Effector memory CD8-positive, alpha-beta T cell (primary cell): ENCODE measurements at regions not wholly inside any gene's neighbourhood (a gene's known extent, or its start where the extent isn't known, plus 50 kb on each side); places are given as distances from the start of the nearest gene placed in this dataset.

Experiments used
- ATAC-seq: fragments of 150-1000 bp; cut with Tn5 transposase; replicated peaks from 2 replicates; pipeline ENCODE4 v1.10.0; 2021; ENCODE audit warnings: mild to moderate bottlenecking, moderate library complexity
- DNase-seq, 3 experiments: peaks; one replicate each; pipeline ENCODE4 v3.0.0; 2021
- H3K27ac Mint-ChIP-seq, 2 donors: one replicate each; pipeline ENCODE4 v1.8.0; 2022; ENCODE audit warnings: mild to moderate bottlenecking in 2 of 2, mixed read lengths in 2 of 2, moderate library complexity in 2 of 2
- H3K27me3 Mint-ChIP-seq, 2 donors: one replicate each; pipeline ENCODE4 v1.8.0; 2022; ENCODE audit warnings: mixed read lengths in 2 of 2
- H3K36me3 Mint-ChIP-seq: one replicate; pipeline ENCODE4 v1.8.0; 2022; ENCODE audit warnings: mild to moderate bottlenecking, moderate library complexity, mixed read lengths; ENCODE audit not compliant: insufficient read depth
- H3K4me1 Mint-ChIP-seq, 2 donors: one replicate each; pipeline ENCODE4 v1.8.0; 2022; ENCODE audit warnings: low read depth in 2 of 2, mixed read lengths in 2 of 2
- H3K4me3 Mint-ChIP-seq, 2 donors: one replicate each; pipeline ENCODE4 v1.8.0; 2022; ENCODE audit warnings: mild to moderate bottlenecking in 2 of 2, mixed read lengths in 2 of 2, moderate library complexity in 2 of 2
- H3K9me3 Mint-ChIP-seq, 2 donors: one replicate each; pipeline ENCODE4 v1.8.0; 2022; ENCODE audit warnings: mixed read lengths in 2 of 2

- Mint-ChIP-seq H3K4me3 (no peak overlapping the region), H3K4me1 (no peaks in the 10 kb centered on the region), H3K9me3 (peaks cover 5 to 7% of the 10 kb centered on the region in 2 donors), H3K27me3 (no peaks in the 10 kb centered on the region), H3K27ac (no peak overlapping the region), H3K36me3 (no peaks in the 10 kb centered on the region)
- DNase-seq (no peak), ATAC-seq (no peak)
Observed at GRCh38 chr17:52762794-52763167, 604.3 kb upstream of the CA10 start.

DNA sequence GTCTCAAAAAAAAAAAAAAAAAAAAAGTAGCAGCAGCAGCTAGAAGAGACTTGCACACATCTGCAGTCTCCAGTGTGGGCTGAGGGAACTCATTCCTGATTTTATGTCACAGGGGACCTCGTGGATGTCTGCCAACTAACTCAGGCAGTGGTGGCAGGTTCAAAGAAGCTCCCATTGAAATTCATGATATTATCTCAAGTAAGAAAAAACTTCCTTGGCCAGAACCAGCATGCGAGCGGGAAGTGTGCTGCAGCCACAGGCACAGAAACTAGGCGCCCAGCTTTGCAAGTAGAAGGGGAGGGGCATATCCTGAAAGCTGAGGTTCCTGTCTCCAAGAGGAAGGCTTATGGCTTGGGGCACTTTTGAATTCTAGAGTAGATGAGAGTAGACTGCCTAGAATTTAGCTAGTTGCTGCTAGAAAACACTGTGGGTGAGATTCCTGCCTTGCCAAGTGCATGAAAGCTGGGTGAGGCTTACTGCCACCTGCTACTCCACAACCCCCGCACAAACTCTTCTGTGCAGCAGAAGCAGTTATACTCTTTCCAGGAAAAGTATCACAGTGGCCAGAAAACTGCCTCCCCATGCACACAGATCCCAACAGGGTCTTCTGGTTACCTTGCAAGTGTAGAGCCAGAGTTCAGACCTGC lies 603.8 kb upstream of the CA10 start:
- Mint-ChIP-seq H3K9me3 (peaks cover 5 to 7% of the 10 kb centered on the region in 2 donors), H3K4me3 (no peak overlapping the region), H3K27ac (no peak overlapping the region), H3K4me1 (no peaks in the 10 kb centered on the region), H3K27me3 (no peaks in the 10 kb centered on the region), H3K36me3 (no peaks in the 10 kb centered on the region)
- no peak for DNase-seq
- no peak for ATAC-seq

DNA sequence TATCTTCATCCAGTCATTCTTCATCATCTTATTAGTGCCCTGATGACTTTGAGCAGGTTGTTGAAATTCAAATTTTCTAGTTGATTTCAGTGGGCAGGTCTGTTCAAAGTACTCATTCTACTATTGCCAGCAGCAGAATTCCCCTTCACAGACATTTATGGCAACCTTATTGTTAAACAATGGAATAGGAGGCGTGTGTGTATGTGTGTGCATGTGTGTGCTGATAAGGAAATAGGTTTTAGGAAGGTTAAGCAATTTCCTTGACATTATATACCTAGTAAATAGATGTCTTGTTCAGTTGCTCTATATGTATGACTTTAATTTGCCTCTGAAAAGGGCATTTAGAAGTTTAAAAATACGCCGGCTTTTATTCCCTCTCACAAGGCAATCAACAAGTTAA lies 601.4 kb upstream of the CA10 start:
- H3K27ac Mint-ChIP-seq: no peak overlapping the region
- DNase-seq (no peak), ATAC-seq (no peak)
- H3K36me3 Mint-ChIP-seq: no peaks in the 10 kb centered on the region
- H3K4me1 Mint-ChIP-seq: no peaks in the 10 kb centered on the region
- H3K27me3 Mint-ChIP-seq: no peaks in the 10 kb centered on the region
- peaks cover 5 to 7% of the 10 kb centered on the region in 2 donors for H3K9me3 Mint-ChIP-seq
- no peak overlapping the region for H3K4me3 Mint-ChIP-seq

DNA sequence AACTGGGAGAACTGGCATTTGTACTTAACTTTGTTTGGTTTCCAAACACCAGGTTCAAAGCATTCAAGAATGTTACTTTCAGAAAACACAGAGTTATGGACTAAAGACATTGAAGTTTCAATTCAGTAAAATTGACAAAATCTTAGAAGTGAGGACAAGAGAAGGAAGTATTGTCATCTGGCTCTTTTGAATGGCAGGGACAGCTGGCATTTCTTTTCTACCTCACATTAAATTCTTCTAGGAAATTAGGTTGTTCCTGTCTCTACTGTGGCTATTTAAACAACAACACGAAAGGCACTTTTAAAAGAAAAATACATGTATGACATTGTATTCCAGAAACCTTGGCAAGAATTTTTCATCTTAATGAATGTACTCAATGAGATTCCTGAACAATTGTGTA lies 600.0 kb upstream of the CA10 start:
- no peak overlapping the region for H3K27ac Mint-ChIP-seq
- DNase-seq: no peak
- no peak for ATAC-seq
- H3K4me3 Mint-ChIP-seq: no peak overlapping the region
- no peaks in the 10 kb centered on the region for H3K27me3 Mint-ChIP-seq
- H3K4me1 Mint-ChIP-seq: no peaks in the 10 kb centered on the region
- peaks cover 5 to 7% of the 10 kb centered on the region in 2 donors for H3K9me3 Mint-ChIP-seq
- no peaks in the 10 kb centered on the region for H3K36me3 Mint-ChIP-seq

- H3K36me3 Mint-ChIP-seq: no peaks in the 10 kb centered on the region
- H3K27ac Mint-ChIP-seq: no peak overlapping the region
- ATAC-seq (no peak), DNase-seq (no peak)
- no peak overlapping the region for H3K4me3 Mint-ChIP-seq
- H3K27me3 Mint-ChIP-seq: no peaks in the 10 kb centered on the region
- H3K4me1 Mint-ChIP-seq: no peaks in the 10 kb centered on the region
- H3K9me3 Mint-ChIP-seq: peaks cover 6 to 12% of the 10 kb centered on the region in 2 donors
Observed at GRCh38 chr17:52756746-52757145, 598.2 kb upstream of the CA10 start.

- H3K4me1 Mint-ChIP-seq: no peaks in the 10 kb centered on the region
- ATAC-seq (no peak), DNase-seq (no peak)
- no peak overlapping the region for H3K27ac Mint-ChIP-seq
- H3K4me3 Mint-ChIP-seq: no peak overlapping the region
- H3K9me3 Mint-ChIP-seq: peaks cover 6 to 15% of the 10 kb centered on the region in 2 donors
- H3K36me3 Mint-ChIP-seq: no peaks in the 10 kb centered on the region
- H3K27me3 Mint-ChIP-seq: no peaks in the 10 kb centered on the region
Observed at GRCh38 chr17:52754838-52755237, 596.3 kb upstream of the CA10 start.

DNA sequence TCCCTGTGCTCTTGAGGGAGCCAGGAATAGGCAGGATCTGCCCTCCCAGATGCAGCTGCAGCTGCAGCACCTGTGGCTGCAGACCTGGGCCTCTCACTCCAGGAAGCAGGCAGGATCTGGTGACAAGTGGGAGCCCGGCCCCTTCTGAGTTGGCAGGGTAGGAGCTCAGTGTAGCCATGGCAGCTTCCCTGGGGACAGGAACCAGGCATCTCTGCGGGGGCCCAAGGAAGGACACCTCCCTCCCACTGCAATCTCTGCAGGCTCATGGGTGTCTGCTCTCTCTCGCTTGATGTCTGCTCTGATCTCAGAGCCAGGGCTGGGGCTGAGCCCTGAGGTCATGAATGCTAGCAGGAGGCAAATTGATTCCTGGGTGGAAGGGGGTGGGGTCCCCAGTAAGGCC lies 592.5 kb upstream of the CA10 start:
- no peak overlapping the region for H3K4me3 Mint-ChIP-seq
- DNase-seq (no peak), ATAC-seq (no peak)
- H3K36me3 Mint-ChIP-seq: no peaks in the 10 kb centered on the region
- no peak overlapping the region for H3K27ac Mint-ChIP-seq
- no peaks in the 10 kb centered on the region for H3K4me1 Mint-ChIP-seq
- H3K27me3 Mint-ChIP-seq: no peaks in the 10 kb centered on the region
- peaks cover 1 to 9% of the 10 kb centered on the region in 2 donors for H3K9me3 Mint-ChIP-seq

DNA sequence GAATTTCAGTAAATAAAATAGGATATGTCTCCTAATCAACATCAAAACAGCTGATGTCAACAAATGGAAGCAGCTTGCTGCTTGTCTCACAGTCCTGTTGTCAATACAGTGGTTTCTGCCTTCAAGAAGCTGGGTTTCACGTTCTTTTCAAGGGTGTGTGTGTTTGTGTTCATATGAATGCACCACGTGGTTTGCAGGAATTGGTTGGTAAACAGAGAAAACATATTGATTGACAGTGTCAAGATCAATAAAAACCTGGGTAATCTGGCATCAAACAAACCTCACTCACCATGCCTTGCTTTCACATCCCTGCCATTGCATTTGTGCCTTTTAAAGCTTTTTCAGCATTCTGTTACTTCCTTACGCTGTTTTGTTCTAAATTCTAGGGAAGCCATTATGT lies 585.7 kb upstream of the CA10 start:
- H3K4me3 Mint-ChIP-seq: no peak overlapping the region
- no peaks in the 10 kb centered on the region for H3K27me3 Mint-ChIP-seq
- H3K4me1 Mint-ChIP-seq: no peaks in the 10 kb centered on the region
- no peak overlapping the region for H3K27ac Mint-ChIP-seq
- no peaks in the 10 kb centered on the region for H3K36me3 Mint-ChIP-seq
- DNase-seq (no peak), ATAC-seq (no peak)
- peaks cover 0 to 2% of the 10 kb centered on the region in 2 donors for H3K9me3 Mint-ChIP-seq

DNA sequence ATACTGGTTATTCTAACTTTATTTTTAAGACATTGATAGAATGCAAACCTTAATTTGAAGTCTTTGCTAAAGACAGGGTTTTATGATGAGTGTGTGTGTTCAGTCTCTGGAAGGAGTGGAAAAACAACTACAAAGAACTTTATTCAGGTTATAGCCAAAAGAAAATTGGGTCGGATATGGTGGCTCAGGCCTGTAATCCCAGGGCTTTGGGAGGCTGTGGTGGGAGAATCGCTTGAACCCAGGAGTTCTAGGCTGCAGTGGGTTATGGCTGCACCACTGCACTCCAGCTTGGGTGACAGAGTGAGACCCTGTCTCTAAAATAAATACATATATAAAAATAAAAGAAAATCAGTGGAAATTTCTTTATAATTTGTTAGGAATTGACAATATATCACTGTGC lies 581.5 kb upstream of the CA10 start:
- ATAC-seq (no peak), DNase-seq (no peak)
- H3K27ac Mint-ChIP-seq: no peak overlapping the region
- no peaks in the 10 kb centered on the region for H3K4me1 Mint-ChIP-seq
- H3K27me3 Mint-ChIP-seq: no peaks in the 10 kb centered on the region
- peaks cover 0 to 2% of the 10 kb centered on the region in 2 donors for H3K9me3 Mint-ChIP-seq
- H3K4me3 Mint-ChIP-seq: no peak overlapping the region
- H3K36me3 Mint-ChIP-seq: no peaks in the 10 kb centered on the region

DNA sequence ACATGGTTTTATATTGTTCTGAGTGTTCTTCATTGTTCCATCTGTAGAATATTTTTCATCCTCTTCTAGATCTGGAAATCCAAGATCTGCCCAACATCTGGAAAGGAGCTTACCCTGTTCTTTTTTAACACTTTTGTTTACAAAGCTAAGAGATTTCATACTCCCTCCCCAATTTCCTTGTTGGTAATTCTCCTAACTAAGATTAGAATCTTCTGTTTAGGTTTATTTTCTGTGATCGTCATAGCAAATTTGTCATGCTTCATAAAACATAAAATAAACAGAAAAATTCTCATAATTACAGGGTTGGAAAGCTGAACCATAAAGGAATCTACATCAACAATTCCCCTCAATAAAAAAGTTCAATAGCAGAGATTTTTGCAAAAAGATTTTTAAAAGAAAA lies 580.3 kb upstream of the CA10 start:
- no peak for DNase-seq
- no peaks in the 10 kb centered on the region for H3K36me3 Mint-ChIP-seq
- H3K27ac Mint-ChIP-seq: no peak overlapping the region
- ATAC-seq: no peak
- H3K27me3 Mint-ChIP-seq: no peaks in the 10 kb centered on the region
- H3K4me3 Mint-ChIP-seq: no peak overlapping the region
- no peaks in the 10 kb centered on the region for H3K4me1 Mint-ChIP-seq
- peaks cover 6 to 11% of the 10 kb centered on the region in 2 donors for H3K9me3 Mint-ChIP-seq

DNA sequence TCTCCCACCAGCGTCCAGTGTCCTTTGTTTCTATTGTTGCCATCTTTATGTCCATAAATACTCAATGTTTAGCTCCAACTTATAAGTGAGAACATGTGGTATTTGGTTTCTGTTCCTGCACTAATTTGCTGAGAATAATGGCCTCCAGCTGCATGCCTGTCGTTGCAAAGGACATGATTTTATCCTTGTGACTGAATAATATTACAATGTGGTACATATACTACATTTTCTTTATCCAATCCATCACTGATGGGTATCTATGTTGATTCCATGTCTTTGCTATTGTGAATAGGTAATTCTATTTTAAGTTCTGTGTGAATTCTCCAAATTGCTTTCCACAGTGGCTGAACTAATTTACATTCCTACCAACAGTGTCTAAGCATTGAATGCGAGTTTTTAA lies 578.6 kb upstream of the CA10 start:
- H3K27me3 Mint-ChIP-seq: no peaks in the 10 kb centered on the region
- no peak overlapping the region for H3K4me3 Mint-ChIP-seq
- DNase-seq (no peak), ATAC-seq (no peak)
- no peaks in the 10 kb centered on the region for H3K36me3 Mint-ChIP-seq
- no peaks in the 10 kb centered on the region for H3K4me1 Mint-ChIP-seq
- peaks cover 9 to 18% of the 10 kb centered on the region in 2 donors for H3K9me3 Mint-ChIP-seq
- H3K27ac Mint-ChIP-seq: no peak overlapping the region

DNA sequence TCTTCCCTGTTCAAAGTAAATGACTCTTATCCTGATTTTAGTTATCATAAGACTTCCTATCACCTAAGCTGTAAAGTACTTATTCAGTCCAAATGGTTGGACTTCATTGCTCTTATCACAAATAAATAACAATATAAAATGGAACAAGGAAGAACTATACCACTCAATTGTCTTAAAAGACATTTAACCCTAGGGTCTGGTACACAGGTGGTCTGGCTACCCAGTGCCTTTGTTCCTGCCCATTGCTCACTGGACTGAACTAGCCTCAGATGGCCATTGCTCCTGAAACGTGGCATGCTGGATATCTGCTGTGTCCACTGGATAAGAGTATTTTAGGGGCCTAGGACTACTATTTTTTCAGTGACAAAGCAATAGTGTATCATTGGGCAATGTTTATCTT lies 574.3 kb upstream of the CA10 start:
- no peak overlapping the region for H3K4me3 Mint-ChIP-seq
- H3K27me3 Mint-ChIP-seq: no peaks in the 10 kb centered on the region
- no peaks in the 10 kb centered on the region for H3K36me3 Mint-ChIP-seq
- ATAC-seq (no peak), DNase-seq (no peak)
- peaks cover 8 to 18% of the 10 kb centered on the region in 2 donors for H3K9me3 Mint-ChIP-seq
- H3K4me1 Mint-ChIP-seq: no peaks in the 10 kb centered on the region
- no peak overlapping the region for H3K27ac Mint-ChIP-seq

- Mint-ChIP-seq H3K27me3 (no peaks in the 10 kb centered on the region), H3K36me3 (no peaks in the 10 kb centered on the region), H3K27ac (no peak overlapping the region), H3K9me3 (peaks cover 0 to 1% of the 10 kb centered on the region in 2 donors), H3K4me1 (no peaks in the 10 kb centered on the region), H3K4me3 (no peak overlapping the region)
- ATAC-seq (no peak), DNase-seq (no peak)
Observed at GRCh38 chr17:52724578-52724977, 566.1 kb upstream of the CA10 start.

DNA sequence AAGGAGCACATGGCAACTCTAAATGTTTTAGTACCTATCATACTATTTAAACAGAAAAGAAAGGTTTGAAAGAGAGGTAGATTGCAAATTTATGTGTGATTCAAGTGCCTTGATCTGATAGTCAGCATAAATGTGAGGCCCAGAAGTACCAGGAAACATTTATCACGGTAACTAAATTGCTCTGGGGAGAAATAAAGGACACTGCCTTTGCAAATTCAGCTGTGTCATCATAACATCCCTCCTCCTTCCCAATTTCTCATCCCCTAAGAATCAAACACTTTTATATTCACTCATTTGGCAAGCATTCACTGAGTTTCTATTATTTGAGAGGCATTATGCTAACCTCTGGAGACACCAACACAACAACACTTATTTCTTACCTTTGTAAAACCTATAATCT lies 563.4 kb upstream of the CA10 start:
- Mint-ChIP-seq H3K36me3 (no peaks in the 10 kb centered on the region), H3K4me3 (no peak overlapping the region), H3K9me3 (peaks cover 7 to 20% of the 10 kb centered on the region in 2 donors), H3K4me1 (no peaks in the 10 kb centered on the region), H3K27me3 (no peaks in the 10 kb centered on the region), H3K27ac (no peak overlapping the region)
- DNase-seq: no peak
- ATAC-seq: no peak
